Astrocyte of the spinal cord (primary cell): ENCODE measurements at regions not wholly inside any gene's neighbourhood (a gene's known extent, or its start where the extent isn't known, plus 50 kb on each side); places are given as distances from the start of the nearest gene placed in this dataset.

ENCODE experiments used
- DNase-seq: peaks from one replicate; pipeline ENCODE4 v3.0.0; 2011; ENCODE audit warnings: low read depth, low spot score
- H3K4me3 ChIP-seq: 2 replicates; pipeline ENCODE4 v1.5.1; 2011; ENCODE audit warnings: low read depth, mild to moderate bottlenecking, low read length, moderate library complexity
- in situ Hi-C: cut with HindIII; loops from 2 replicates; pipeline ENCODE4 v1.10.0; 2017; ENCODE audit warnings: low sequenced_read_pairs
- TF ChIP-seq, protein P1 (sequence below): IDR thresholded peaks from 2 replicates; pipeline ENCODE4 v1.5.1; 2012; ENCODE audit warnings: low read depth, mild to moderate bottlenecking, low read length, inconsistent platforms

DNA sequence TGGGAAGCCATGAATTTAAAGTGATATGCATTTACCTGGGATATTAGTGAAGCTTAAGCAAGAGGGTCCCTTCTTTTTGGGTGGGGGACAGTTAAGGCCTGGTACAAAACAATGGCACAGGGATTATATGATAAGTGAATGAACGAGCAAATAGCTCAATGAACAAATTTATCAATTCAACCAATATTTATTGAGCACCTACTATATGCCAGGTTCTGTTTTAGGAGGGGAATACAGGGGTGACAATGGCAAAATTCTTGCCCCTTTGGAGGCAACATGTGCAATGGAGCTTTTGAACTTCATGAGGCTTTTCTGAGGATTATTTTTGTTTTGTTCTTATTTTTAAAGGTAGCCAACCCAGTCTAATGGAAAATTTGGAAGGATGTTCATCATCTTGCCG, 68.2 kb downstream of the FOXD2 start:
- DNase-seq, result no peak
- TF ChIP-seq, protein P1, sequence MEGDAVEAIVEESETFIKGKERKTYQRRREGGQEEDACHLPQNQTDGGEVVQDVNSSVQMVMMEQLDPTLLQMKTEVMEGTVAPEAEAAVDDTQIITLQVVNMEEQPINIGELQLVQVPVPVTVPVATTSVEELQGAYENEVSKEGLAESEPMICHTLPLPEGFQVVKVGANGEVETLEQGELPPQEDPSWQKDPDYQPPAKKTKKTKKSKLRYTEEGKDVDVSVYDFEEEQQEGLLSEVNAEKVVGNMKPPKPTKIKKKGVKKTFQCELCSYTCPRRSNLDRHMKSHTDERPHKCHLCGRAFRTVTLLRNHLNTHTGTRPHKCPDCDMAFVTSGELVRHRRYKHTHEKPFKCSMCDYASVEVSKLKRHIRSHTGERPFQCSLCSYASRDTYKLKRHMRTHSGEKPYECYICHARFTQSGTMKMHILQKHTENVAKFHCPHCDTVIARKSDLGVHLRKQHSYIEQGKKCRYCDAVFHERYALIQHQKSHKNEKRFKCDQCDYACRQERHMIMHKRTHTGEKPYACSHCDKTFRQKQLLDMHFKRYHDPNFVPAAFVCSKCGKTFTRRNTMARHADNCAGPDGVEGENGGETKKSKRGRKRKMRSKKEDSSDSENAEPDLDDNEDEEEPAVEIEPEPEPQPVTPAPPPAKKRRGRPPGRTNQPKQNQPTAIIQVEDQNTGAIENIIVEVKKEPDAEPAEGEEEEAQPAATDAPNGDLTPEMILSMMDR, result no peak
- in situ Hi-C loops, result no loop called here
- H3K4me3 ChIP-seq, result no peak overlapping the region

DNA sequence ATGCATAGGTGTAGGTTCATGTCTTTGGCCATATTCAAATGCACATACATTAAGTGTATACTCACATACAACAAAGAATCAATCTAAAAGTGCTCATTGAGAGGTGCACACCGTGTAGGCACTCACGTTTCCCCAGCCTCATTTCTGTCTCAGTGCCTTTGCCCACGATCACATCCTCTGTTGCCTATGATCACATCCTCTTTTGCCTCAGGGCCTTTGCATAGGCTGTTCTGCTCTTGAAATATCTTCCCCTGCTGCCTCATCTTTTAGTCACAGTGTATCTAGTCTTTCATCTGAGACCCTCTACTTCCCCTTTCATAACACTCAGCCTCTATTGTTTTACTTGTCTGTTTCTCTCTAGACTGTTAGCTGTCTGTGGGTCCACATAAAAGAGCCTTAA, 69.3 kb downstream of the FOXD2 start:
- in situ Hi-C loops, result no loop called here
- no peak for DNase-seq
- TF ChIP-seq, protein P1, result no peak
- H3K4me3 ChIP-seq, result no peak overlapping the region

- no peak for DNase-seq
- in situ Hi-C loops, result no loop called here
- peak overlapping the region; percentile 13 for H3K4me3 ChIP-seq
- TF ChIP-seq, protein P1, result no peak
These were observed 70.2 kb downstream of the FOXD2 start for GRCh38 chr1:47507881-47508701.

- TF ChIP-seq, protein P1, result no peak
- H3K4me3 ChIP-seq, result peak overlapping the region; percentile 13
- in situ Hi-C loops, result no loop called here
- peak; percentile 31 for DNase-seq
These were observed 71.0 kb downstream of the FOXD2 start for GRCh38 chr1:47508702-47509431.

- no peak for DNase-seq
- TF ChIP-seq, protein P1, result no peak
- in situ Hi-C loops, result no loop called here
- no peak overlapping the region for H3K4me3 ChIP-seq
These were observed 72.5 kb downstream of the FOXD2 start for GRCh38 chr1:47510282-47510811.

GRCh38 chr1:47511825-47512224, 74.0 kb downstream of the FOXD2 start:
- TF ChIP-seq, protein P1, result no peak
- in situ Hi-C loops, result no loop called here
- no peak for DNase-seq
- H3K4me3 ChIP-seq, result no peak overlapping the region
